ENCODE measurements at regions not wholly inside any gene's neighbourhood (a gene's known extent, or its start where the extent isn't known, plus 50 kb on each side); places are given as distances from the start of the nearest gene placed in this dataset.

DNA sequence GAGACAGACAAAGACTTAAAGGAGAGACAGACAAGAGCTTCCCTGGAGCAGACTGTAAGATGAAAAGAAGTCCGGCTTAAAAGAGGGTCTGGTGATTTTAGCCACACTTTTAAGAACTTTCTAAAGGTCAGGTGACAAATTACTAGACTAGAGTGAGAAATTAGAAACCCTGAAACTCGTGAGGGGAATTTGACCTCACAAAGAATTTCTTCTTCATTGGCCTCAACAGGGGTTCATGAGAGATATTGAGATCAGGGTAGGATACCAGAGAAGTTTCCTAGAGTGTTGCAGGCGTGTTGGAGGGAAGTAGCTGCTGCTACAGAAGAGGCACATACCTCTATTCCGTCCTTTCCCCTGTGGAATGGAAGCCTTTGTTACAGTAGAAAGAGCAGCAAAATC is 884.4 kb downstream of the KCNT2 start:
- no peak for TF ChIP-seq EZH2phosphoT487 (IDR thresholded peaks at IDR 0.05; ENCODE audit: borderline replicate concordance)
- TF ChIP-seq, protein P1, sequence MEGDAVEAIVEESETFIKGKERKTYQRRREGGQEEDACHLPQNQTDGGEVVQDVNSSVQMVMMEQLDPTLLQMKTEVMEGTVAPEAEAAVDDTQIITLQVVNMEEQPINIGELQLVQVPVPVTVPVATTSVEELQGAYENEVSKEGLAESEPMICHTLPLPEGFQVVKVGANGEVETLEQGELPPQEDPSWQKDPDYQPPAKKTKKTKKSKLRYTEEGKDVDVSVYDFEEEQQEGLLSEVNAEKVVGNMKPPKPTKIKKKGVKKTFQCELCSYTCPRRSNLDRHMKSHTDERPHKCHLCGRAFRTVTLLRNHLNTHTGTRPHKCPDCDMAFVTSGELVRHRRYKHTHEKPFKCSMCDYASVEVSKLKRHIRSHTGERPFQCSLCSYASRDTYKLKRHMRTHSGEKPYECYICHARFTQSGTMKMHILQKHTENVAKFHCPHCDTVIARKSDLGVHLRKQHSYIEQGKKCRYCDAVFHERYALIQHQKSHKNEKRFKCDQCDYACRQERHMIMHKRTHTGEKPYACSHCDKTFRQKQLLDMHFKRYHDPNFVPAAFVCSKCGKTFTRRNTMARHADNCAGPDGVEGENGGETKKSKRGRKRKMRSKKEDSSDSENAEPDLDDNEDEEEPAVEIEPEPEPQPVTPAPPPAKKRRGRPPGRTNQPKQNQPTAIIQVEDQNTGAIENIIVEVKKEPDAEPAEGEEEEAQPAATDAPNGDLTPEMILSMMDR (conservative IDR thresholded peaks at IDR 0.05; ENCODE audit: low read length): no peak

Data from Loucy (cell line).